HEK293 (cell line): ENCODE measurements at regions not wholly inside any gene's neighbourhood (a gene's known extent, or its start where the extent isn't known, plus 50 kb on each side); places are given as distances from the start of the nearest gene placed in this dataset.

Source experiments
- CTCF ChIA-PET: fragments of 350-600 bp; formaldehyde crosslinking; extraction: SDS; loops from one replicate; lab custom pipeline; 2021; ENCODE audit warnings: antibody characterized with exemption; lab: Yijun Ruan, JAX
- POLR2A ChIA-PET: fragments of 300-600 bp; formaldehyde crosslinking; extraction: SDS; loops from one replicate; lab custom pipeline; 2020; ENCODE audit warnings: antibody characterized with exemption, inconsistent platforms; lab: Yijun Ruan, JAX
- H3K27ac ChIP-seq: fragments of 200-500 bp; sonication (Bioruptor generic); 2 replicates; pipeline ENCODE4 v1.5.1; 2014; ENCODE audit warnings: low read depth, low read length, control low read depth, inconsistent platforms; ENCODE audit errors: extremely low read depth
- H3K36me3 ChIP-seq, 2 experiments: fragments of 200-500 bp in 1 of 2; sonication (Bioruptor generic) in 1 of 2; 1 replicate in 1 of 2; 2 replicates in 1 of 2; pipeline ENCODE4 v1.5.1; 2014 to 2017; ENCODE audit warnings: inconsistent platforms in 2 of 2, low read length in 2 of 2; ENCODE audit not compliant: control insufficient read depth in 2 of 2, insufficient read depth in 1 of 2
- H3K4me1 ChIP-seq: fragments of 200-500 bp; sonication (Bioruptor generic); 2 replicates; pipeline ENCODE4 v1.5.1; 2014; ENCODE audit warnings: mild to moderate bottlenecking, low read length, inconsistent platforms; ENCODE audit not compliant: control insufficient read depth, insufficient read depth
- H3K4me3 ChIP-seq: 2 replicates; pipeline ENCODE4 v1.5.1; 2011; ENCODE audit warnings: low read depth, mild to moderate bottlenecking, control low read depth, low read length, moderate library complexity
- H3K9me3 ChIP-seq: fragments of 200-500 bp; sonication (Bioruptor generic); 2 replicates; pipeline ENCODE4 v1.5.1; 2014; ENCODE audit warnings: low read depth, low read length, inconsistent platforms; ENCODE audit not compliant: control insufficient read depth, insufficient read depth
- BCL11B ChIP-seq: fragments of 450-650 bp; formaldehyde crosslinking; IDR thresholded peaks from 2 replicates; pipeline ENCODE4 v1.5.1; 2016; ENCODE audit warnings: low read depth, missing biosample characterization, missing genetic modification characterization
- EGR2 ChIP-seq: fragments of 450-650 bp; formaldehyde crosslinking; IDR thresholded peaks from 2 replicates; pipeline ENCODE4 v1.5.1; 2016; ENCODE audit warnings: low read depth, missing biosample characterization, missing genetic modification characterization
- FEZF1 ChIP-seq: fragments of 450-650 bp; formaldehyde crosslinking; IDR thresholded peaks from 2 replicates; pipeline ENCODE4 v1.5.1; 2016; ENCODE audit warnings: missing biosample characterization, missing genetic modification characterization
- KLF8 ChIP-seq: fragments of 450-650 bp; formaldehyde crosslinking; IDR thresholded peaks from 2 replicates; pipeline ENCODE4 v1.5.1; 2016; ENCODE audit warnings: missing biosample characterization, missing genetic modification characterization
- MZF1 ChIP-seq: fragments of 450-650 bp; formaldehyde crosslinking; IDR thresholded peaks from 2 replicates; pipeline ENCODE4 v1.5.1; 2017; ENCODE audit warnings: missing biosample characterization, missing genetic modification characterization, borderline replicate concordance
- OVOL3 ChIP-seq: fragments of 450-650 bp; formaldehyde crosslinking; IDR thresholded peaks from 2 replicates; pipeline ENCODE4 v1.5.1; 2016; ENCODE audit warnings: missing biosample characterization, missing genetic modification characterization
- PRDM2 ChIP-seq: fragments of 450-650 bp; formaldehyde crosslinking; IDR thresholded peaks from 2 replicates; pipeline ENCODE4 v1.5.1; 2016; ENCODE audit warnings: missing biosample characterization, missing genetic modification characterization, borderline replicate concordance
- PRDM4 ChIP-seq: fragments of 450-650 bp; formaldehyde crosslinking; IDR thresholded peaks from 2 replicates; pipeline ENCODE4 v1.5.1; 2017; ENCODE audit warnings: missing biosample characterization, missing genetic modification characterization
- REPIN1 ChIP-seq: fragments of 450-650 bp; formaldehyde crosslinking; IDR thresholded peaks from 2 replicates; pipeline ENCODE4 v1.5.1; 2017; ENCODE audit warnings: missing biosample characterization, missing genetic modification characterization, low read depth
- TCF7L2 ChIP-seq: IDR thresholded peaks from 2 replicates; pipeline ENCODE4 v1.6.1; 2011; ENCODE audit warnings: low read depth, mild to moderate bottlenecking, inconsistent platforms, low read length, moderate library complexity, borderline replicate concordance
- WT1 ChIP-seq: fragments of 450-650 bp; formaldehyde crosslinking; IDR thresholded peaks from 2 replicates; pipeline ENCODE4 v1.5.1; 2016; ENCODE audit warnings: missing biosample characterization, missing genetic modification characterization
- ZBTB17 ChIP-seq: fragments of 450-650 bp; formaldehyde crosslinking; IDR thresholded peaks from 2 replicates; pipeline ENCODE4 v1.5.1; 2016; ENCODE audit warnings: missing biosample characterization, missing genetic modification characterization
- ZBTB8A ChIP-seq: fragments of 450-650 bp; formaldehyde crosslinking; IDR thresholded peaks from 2 replicates; pipeline ENCODE4 v1.5.1; 2016; ENCODE audit warnings: missing biosample characterization, missing genetic modification characterization
- ZEB2 ChIP-seq: fragments of 450-650 bp; formaldehyde crosslinking; IDR thresholded peaks from 2 replicates; pipeline ENCODE4 v1.5.1; 2016; ENCODE audit warnings: missing biosample characterization, missing genetic modification characterization
- ZFHX2 ChIP-seq: fragments of 450-650 bp; formaldehyde crosslinking; conservative IDR thresholded peaks from 2 replicates; pipeline ENCODE4 v1.5.1; 2016; ENCODE audit warnings: missing biosample characterization, missing genetic modification characterization
- ZNF16 ChIP-seq: fragments of 450-650 bp; formaldehyde crosslinking; IDR thresholded peaks from 2 replicates; pipeline ENCODE4 v1.5.1; 2016; ENCODE audit warnings: low read depth, missing biosample characterization, missing genetic modification characterization
- ZNF274 ChIP-seq, 2 experiments: fragments of 200-500 bp in 1 of 2; fragments of 450-650 bp in 1 of 2; sonication (Bioruptor generic) in 1 of 2; formaldehyde crosslinking in 1 of 2; IDR thresholded peaks; 2 replicates each; pipeline versions ENCODE4 v1.5.1 to v1.6.1; 2014 to 2016; ENCODE audit warnings: borderline replicate concordance in 1 of 2, inconsistent platforms in 1 of 2, low read length in 1 of 2, missing biosample characterization in 1 of 2, missing genetic modification characterization in 1 of 2
- ZNF394 ChIP-seq: fragments of 450-650 bp; formaldehyde crosslinking; IDR thresholded peaks from 2 replicates; pipeline ENCODE4 v1.5.1; 2016; ENCODE audit warnings: missing biosample characterization, missing genetic modification characterization, mild to moderate bottlenecking, moderate library complexity, borderline replicate concordance
- ZNF404 ChIP-seq: fragments of 450-650 bp; formaldehyde crosslinking; IDR thresholded peaks from 2 replicates; pipeline ENCODE4 v1.5.1; 2017; ENCODE audit warnings: missing biosample characterization, missing genetic modification characterization
- ZNF449 ChIP-seq: fragments of 450-650 bp; formaldehyde crosslinking; IDR thresholded peaks from 2 replicates; pipeline ENCODE4 v1.5.1; 2017; ENCODE audit warnings: missing biosample characterization, mild to moderate bottlenecking, missing genetic modification characterization, moderate library complexity
- ZNF521 ChIP-seq: fragments of 450-650 bp; formaldehyde crosslinking; IDR thresholded peaks from 2 replicates; pipeline ENCODE4 v1.5.1; 2017; ENCODE audit warnings: missing biosample characterization, mild to moderate bottlenecking, missing genetic modification characterization
- ZNF555 ChIP-seq: fragments of 450-650 bp; formaldehyde crosslinking; conservative IDR thresholded peaks from 2 replicates; pipeline ENCODE4 v1.5.1; 2017; ENCODE audit warnings: missing biosample characterization, mild to moderate bottlenecking, missing genetic modification characterization, inconsistent platforms
- ZNF626 ChIP-seq: fragments of 450-650 bp; sonication (Bioruptor Pico); formaldehyde crosslinking; IDR thresholded peaks from 2 replicates; pipeline ENCODE4 v1.5.1; 2018; ENCODE audit warnings: missing biosample characterization, missing genetic modification characterization, inconsistent platforms
- ZNF658 ChIP-seq: fragments of 450-650 bp; formaldehyde crosslinking; IDR thresholded peaks from 2 replicates; pipeline ENCODE4; 2016; ENCODE audit warnings: missing biosample characterization, missing genetic modification characterization
- ZSCAN16 ChIP-seq: fragments of 450-650 bp; formaldehyde crosslinking; IDR thresholded peaks from 2 replicates; pipeline ENCODE4 v1.5.1; 2016; ENCODE audit warnings: missing biosample characterization, missing genetic modification characterization
- ZXDB ChIP-seq: fragments of 450-650 bp; formaldehyde crosslinking; IDR thresholded peaks from 2 replicates; pipeline ENCODE4 v1.5.1; 2016; ENCODE audit warnings: missing biosample characterization, missing genetic modification characterization

GRCh38 chr1:90779573-90779972, 62.5 kb upstream of the BARHL2 start:
- POLR2A ChIA-PET, result no interaction called here
- Histone ChIP-seq H3K27ac (no peak overlapping the region), H3K4me3 (no peak overlapping the region), H3K4me1 (no peaks in the 10 kb centered on the region), H3K9me3 (no peaks in the 10 kb centered on the region), H3K36me3 (no peaks in the 10 kb centered on the region)
- CTCF ChIA-PET, result interaction anchor here (1.4 kb wide), 1 partner anchor 386 kb away, joined by 3 read pairs; no protein-coding TSS in a partner anchor
- TF ChIP-seq ZNF394, result no peak
- TF ChIP-seq EGR2 (tag by site-specific recombination), result no peak
- TF ChIP-seq ZNF449, result no peak
- no peak for TF ChIP-seq ZNF16 (tag by site-specific recombination)
- no peak for TF ChIP-seq KLF8 (tag by site-specific recombination)
- TF ChIP-seq ZFHX2 (tag by site-specific recombination), result no peak
- TF ChIP-seq TCF7L2, result no peak
- TF ChIP-seq ZEB2 (tag by site-specific recombination), result no peak
- TF ChIP-seq ZNF658 (tag by site-specific recombination), result no peak
- no peak for TF ChIP-seq FEZF1 (tag by site-specific recombination)
- TF ChIP-seq BCL11B (tag by site-specific recombination), result no peak
- no peak for TF ChIP-seq WT1 (tag by site-specific recombination)

- H3K4me1 ChIP-seq, result no peaks in the 10 kb centered on the region
- CTCF ChIA-PET, result interaction anchor here (1.3 kb wide), 1 partner anchor 57 kb away, joined by 3 read pairs; no protein-coding TSS in a partner anchor
- H3K27ac ChIP-seq, result no peak overlapping the region
- H3K36me3 ChIP-seq, result no peaks in the 10 kb centered on the region
- TF ChIP-seq PRDM2 (tag by site-specific recombination) (no peak), PRDM4 (tag by site-specific recombination) (no peak), ZXDB (tag by site-specific recombination) (no peak), ZNF626 (tag by site-specific recombination) (no peak), ZBTB17 (no peak), ZNF521 (no peak), REPIN1 (tag by site-specific recombination) (no peak), ZNF274 (IDR thresholded peaks at IDR 0.05; ENCODE audit: low read length) (no peak), ZNF274 (tag by site-specific recombination; IDR thresholded peaks at IDR 0.05; ENCODE audit: borderline replicate concordance) (no peak), ZNF555 (tag by site-specific recombination) (no peak), ZNF404 (no peak), MZF1 (no peak), ZBTB8A (tag by site-specific recombination) (no peak), OVOL3 (tag by site-specific recombination) (no peak), ZSCAN16 (tag by site-specific recombination) (no peak)
- H3K4me3 ChIP-seq, result no peak overlapping the region
- POLR2A ChIA-PET, result no interaction called here
- no peaks in the 10 kb centered on the region for H3K9me3 ChIP-seq
Observed at GRCh38 chr1:90778486-90778885, 61.4 kb upstream of the BARHL2 start.
